ENCODE measurements at regions not wholly inside any gene's neighbourhood (a gene's known extent, or its start where the extent isn't known, plus 50 kb on each side); places are given as distances from the start of the nearest gene placed in this dataset.

DNA sequence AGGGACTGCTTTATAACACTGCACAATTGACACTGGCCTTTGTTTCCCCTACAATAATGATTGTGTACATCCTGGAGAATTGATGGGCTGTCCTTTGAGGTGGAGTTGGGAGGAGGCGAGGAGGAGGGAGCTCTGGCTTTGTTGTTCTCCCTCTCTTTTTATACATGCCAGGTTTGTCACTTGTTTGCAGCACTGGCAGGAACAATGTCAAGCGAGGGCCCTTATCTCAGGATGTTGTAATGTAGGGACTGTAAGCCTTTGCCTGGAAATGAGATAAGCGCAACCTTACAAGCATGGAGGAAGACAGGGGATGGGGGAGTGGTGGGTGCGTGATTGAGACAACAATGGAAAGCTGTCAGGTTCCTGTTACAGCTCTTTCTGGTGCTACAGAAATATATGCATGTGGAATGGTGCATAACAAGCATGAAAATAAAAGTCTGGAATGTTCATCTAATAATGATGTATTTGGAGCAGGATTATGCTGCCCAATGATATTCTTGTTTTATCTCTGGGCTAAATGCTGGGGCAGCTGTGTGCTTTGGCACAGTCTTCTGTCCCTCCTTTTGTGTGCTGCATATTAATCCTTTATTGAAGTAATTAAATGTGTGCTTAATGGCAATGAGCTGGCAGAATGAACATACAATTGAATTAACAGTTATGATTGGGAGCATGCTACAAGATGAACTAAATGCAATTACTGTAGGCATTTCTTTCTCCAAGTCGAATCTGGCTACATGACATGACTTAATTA lies 294.4 kb downstream of the GPAT3 start:
- H3K27ac ChIP-seq (ENCODE audit: insufficient read length, low read depth, low read length): no peak overlapping the region
- H2BK12ac ChIP-seq (ENCODE audit: insufficient read length, low read depth, low read length): no peak overlapping the region
- Mint-ChIP-seq H3K4me1 (peaks cover 0 to 2% of the 10 kb centered on the region in 2 experiments; a peak in 2 of 4 replicates), H3K36me3 (ENCODE audit: insufficient read depth in 1 of 3, low read depth in 3 of 3) (no peaks in the 10 kb centered on the region), H3K4me3 (no peak overlapping the region), H3K27ac (no peak overlapping the region), H3K27me3 (ENCODE audit: low read depth) (no peaks in the 10 kb centered on the region), H3K9me3 (no peaks in the 10 kb centered on the region; a peak in 1 of 5 replicates)
- no peak overlapping the region for H2BK5ac ChIP-seq (ENCODE audit: insufficient read length, low read length)
- H3K4ac ChIP-seq (ENCODE audit: low read depth, low read length): no peak overlapping the region
- no peak overlapping the region for H2AK5ac ChIP-seq (ENCODE audit: insufficient read length, low read length)
- no peak overlapping the region for H4K8ac ChIP-seq (replicated peaks; ENCODE audit: insufficient read length, low read depth, low read length)
- H3K9ac ChIP-seq (ENCODE audit: extremely low read depth, insufficient read length, low read length): no peak overlapping the region
- no peak overlapping the region for H2BK20ac ChIP-seq (ENCODE audit: low read depth, low read length, poor library complexity, severe bottlenecking)
- H4K5ac ChIP-seq (ENCODE audit: insufficient read length, low read depth, low read length): no peak overlapping the region
- no CpG with 5 or more reads among the region's 5 CpGs for WGBS (ENCODE audit: extremely low coverage, insufficient read length, low lambda C conversion rate)
- no peak overlapping the region for H3K56ac ChIP-seq (ENCODE audit: insufficient read length, low read depth, low read length)
- H3K79me1 ChIP-seq (ENCODE audit: insufficient read depth, low read depth, low read length, poor library complexity, severe bottlenecking): no peaks in the 10 kb centered on the region
- H3K9me3 ChIP-seq (ENCODE audit: control insufficient read depth, low read depth, low read length): no peaks in the 10 kb centered on the region
- DNase-seq: no peak
- H3K18ac ChIP-seq (ENCODE audit: insufficient read length, low read depth, low read length): no peak overlapping the region
- H3T11ph ChIP-seq (ENCODE audit: low read length): no peak overlapping the region
- no peak overlapping the region for H2BK15ac ChIP-seq (ENCODE audit: low read depth, low read length)
- no peak overlapping the region for H2BK120ac ChIP-seq (ENCODE audit: low read depth, low read length, poor library complexity, severe bottlenecking)
- no peak overlapping the region for H3K23ac ChIP-seq (ENCODE audit: insufficient read length, low read depth, low read length)
- TF ChIP-seq, protein P1, sequence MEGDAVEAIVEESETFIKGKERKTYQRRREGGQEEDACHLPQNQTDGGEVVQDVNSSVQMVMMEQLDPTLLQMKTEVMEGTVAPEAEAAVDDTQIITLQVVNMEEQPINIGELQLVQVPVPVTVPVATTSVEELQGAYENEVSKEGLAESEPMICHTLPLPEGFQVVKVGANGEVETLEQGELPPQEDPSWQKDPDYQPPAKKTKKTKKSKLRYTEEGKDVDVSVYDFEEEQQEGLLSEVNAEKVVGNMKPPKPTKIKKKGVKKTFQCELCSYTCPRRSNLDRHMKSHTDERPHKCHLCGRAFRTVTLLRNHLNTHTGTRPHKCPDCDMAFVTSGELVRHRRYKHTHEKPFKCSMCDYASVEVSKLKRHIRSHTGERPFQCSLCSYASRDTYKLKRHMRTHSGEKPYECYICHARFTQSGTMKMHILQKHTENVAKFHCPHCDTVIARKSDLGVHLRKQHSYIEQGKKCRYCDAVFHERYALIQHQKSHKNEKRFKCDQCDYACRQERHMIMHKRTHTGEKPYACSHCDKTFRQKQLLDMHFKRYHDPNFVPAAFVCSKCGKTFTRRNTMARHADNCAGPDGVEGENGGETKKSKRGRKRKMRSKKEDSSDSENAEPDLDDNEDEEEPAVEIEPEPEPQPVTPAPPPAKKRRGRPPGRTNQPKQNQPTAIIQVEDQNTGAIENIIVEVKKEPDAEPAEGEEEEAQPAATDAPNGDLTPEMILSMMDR (conservative IDR thresholded peaks at IDR 0.05): no peak
- H3K4me2 ChIP-seq (ENCODE audit: insufficient read depth, insufficient read length, low read length): no peak overlapping the region
- no peaks in the 10 kb centered on the region for H4K20me1 ChIP-seq (ENCODE audit: control insufficient read depth, insufficient read depth, insufficient read length)
- H3K79me2 ChIP-seq (ENCODE audit: insufficient read depth, low read length): no peaks in the 10 kb centered on the region
- H3K4me1 ChIP-seq (ENCODE audit: insufficient read depth, low read length): no peaks in the 10 kb centered on the region
- no peak overlapping the region for H3K14ac ChIP-seq (ENCODE audit: insufficient read depth, low read length)
- no peaks in the 10 kb centered on the region for H3K27me3 ChIP-seq (ENCODE audit: insufficient read depth, low read length)
- H3K23me2 ChIP-seq (ENCODE audit: insufficient read length, low read depth, low read length, poor library complexity, severe bottlenecking): no peaks in the 10 kb centered on the region
- H2AFZ ChIP-seq (ENCODE audit: low read length): no peak overlapping the region
- H4K91ac ChIP-seq (ENCODE audit: insufficient read length, low read depth, low read length): no peak overlapping the region
